ENCODE measurements at regions not wholly inside any gene's neighbourhood (a gene's known extent, or its start where the extent isn't known, plus 50 kb on each side); places are given as distances from the start of the nearest gene placed in this dataset.

GRCh38 chr3:163817015-163817414 lies 1261.3 kb downstream of the SI start:
- TF ChIP-seq, protein P1, sequence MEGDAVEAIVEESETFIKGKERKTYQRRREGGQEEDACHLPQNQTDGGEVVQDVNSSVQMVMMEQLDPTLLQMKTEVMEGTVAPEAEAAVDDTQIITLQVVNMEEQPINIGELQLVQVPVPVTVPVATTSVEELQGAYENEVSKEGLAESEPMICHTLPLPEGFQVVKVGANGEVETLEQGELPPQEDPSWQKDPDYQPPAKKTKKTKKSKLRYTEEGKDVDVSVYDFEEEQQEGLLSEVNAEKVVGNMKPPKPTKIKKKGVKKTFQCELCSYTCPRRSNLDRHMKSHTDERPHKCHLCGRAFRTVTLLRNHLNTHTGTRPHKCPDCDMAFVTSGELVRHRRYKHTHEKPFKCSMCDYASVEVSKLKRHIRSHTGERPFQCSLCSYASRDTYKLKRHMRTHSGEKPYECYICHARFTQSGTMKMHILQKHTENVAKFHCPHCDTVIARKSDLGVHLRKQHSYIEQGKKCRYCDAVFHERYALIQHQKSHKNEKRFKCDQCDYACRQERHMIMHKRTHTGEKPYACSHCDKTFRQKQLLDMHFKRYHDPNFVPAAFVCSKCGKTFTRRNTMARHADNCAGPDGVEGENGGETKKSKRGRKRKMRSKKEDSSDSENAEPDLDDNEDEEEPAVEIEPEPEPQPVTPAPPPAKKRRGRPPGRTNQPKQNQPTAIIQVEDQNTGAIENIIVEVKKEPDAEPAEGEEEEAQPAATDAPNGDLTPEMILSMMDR (IDR thresholded peaks at IDR 0.05; ENCODE audit: low read depth, low read length) = no peak
- no peaks in the 10 kb centered on the region for H3K9me3 ChIP-seq
- H3K4me3 ChIP-seq (ENCODE audit: low read depth, low read length) = no peak overlapping the region
- DNase-seq = no peak
- H3K27me3 ChIP-seq = no peaks in the 10 kb centered on the region
- no peaks in the 10 kb centered on the region for H3K4me1 ChIP-seq
- no peaks in the 10 kb centered on the region for H3K36me3 ChIP-seq

GRCh38 chr3:163813935-163814334 lies 1264.4 kb downstream of the SI start:
- Histone ChIP-seq H3K4me3 (ENCODE audit: low read depth, low read length) (no peak overlapping the region), H3K27me3 (no peaks in the 10 kb centered on the region)
- TF ChIP-seq, protein P1 (IDR thresholded peaks at IDR 0.05; ENCODE audit: low read depth, low read length) = no peak

GRCh38 chr3:163812006-163812405 lies 1266.3 kb downstream of the SI start:
- H3K36me3 ChIP-seq = no peaks in the 10 kb centered on the region
- TF ChIP-seq, protein P1 (IDR thresholded peaks at IDR 0.05; ENCODE audit: low read depth, low read length) = no peak
- H3K9me3 ChIP-seq = no peaks in the 10 kb centered on the region
- no peak for DNase-seq
- no peaks in the 10 kb centered on the region for H3K27me3 ChIP-seq
- no peak overlapping the region for H3K4me3 ChIP-seq (ENCODE audit: low read depth, low read length)
- no peaks in the 10 kb centered on the region for H3K4me1 ChIP-seq

More at GRCh38 chr3:163813935-163814334, 1264.4 kb downstream of the SI start:
- DNase-seq = no peak
- Histone ChIP-seq H3K4me1 (no peaks in the 10 kb centered on the region), H3K36me3 (no peaks in the 10 kb centered on the region), H3K9me3 (no peaks in the 10 kb centered on the region)

DNA sequence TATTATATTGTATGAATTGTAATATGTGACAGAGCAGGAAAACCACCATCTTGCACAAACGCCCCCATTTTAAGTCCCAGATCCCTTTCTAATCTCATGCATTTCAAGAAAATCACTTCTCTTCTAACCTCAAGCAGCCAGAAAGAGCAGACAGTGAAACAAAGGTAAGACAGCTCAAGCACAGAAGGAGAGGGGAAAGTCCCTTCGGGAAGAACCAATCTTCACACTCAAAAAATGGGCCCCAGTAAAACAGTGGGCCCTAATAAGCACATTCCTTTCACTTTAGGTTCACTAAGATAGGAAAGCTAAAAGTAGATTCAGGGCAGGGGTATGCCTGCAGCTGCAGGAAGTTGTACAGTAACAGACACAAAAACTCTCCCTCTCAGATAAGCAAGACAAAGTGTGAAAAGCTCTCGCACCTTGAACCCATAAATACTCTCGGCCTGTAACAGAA lies 1268.7 kb downstream of the SI start:
- H3K36me3 ChIP-seq = no peaks in the 10 kb centered on the region
- H3K27me3 ChIP-seq = no peaks in the 10 kb centered on the region
- no peak overlapping the region for H3K4me3 ChIP-seq (ENCODE audit: low read depth, low read length)
- TF ChIP-seq, protein P1 (IDR thresholded peaks at IDR 0.05; ENCODE audit: low read depth, low read length) = no peak
- no peaks in the 10 kb centered on the region for H3K9me3 ChIP-seq
- H3K4me1 ChIP-seq = no peaks in the 10 kb centered on the region
- no peak for DNase-seq

DNA sequence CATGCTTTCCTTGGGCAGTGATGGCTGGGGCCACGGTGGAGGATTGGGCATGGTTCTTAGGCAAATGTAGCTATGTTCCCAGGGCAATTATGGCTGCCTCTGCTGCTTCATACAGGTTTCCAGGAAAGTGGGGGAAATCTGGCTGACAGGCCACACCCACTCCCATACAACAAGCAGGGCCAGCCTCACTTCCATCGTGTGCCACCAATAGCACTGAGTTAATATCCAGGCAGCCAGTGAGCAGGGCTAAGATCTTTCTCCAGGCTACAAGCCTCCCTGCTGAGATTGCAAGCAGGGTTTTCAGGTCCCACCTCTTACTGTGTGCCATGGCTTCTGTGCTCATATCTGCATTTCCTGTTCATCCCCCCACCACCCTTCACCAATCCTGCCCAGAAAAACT lies 1291.9 kb downstream of the SI start:
- no peak for DNase-seq
- H3K36me3 ChIP-seq = no peaks in the 10 kb centered on the region
- H3K4me3 ChIP-seq (ENCODE audit: low read depth, low read length) = no peak overlapping the region
- TF ChIP-seq, protein P1 (IDR thresholded peaks at IDR 0.05; ENCODE audit: low read depth, low read length) = no peak
- peaks cover 3% of the 10 kb centered on the region; the same call in 1 of the 2 replicates for H3K9me3 ChIP-seq
- no peaks in the 10 kb centered on the region for H3K4me1 ChIP-seq
- H3K27me3 ChIP-seq = no peaks in the 10 kb centered on the region

DNA sequence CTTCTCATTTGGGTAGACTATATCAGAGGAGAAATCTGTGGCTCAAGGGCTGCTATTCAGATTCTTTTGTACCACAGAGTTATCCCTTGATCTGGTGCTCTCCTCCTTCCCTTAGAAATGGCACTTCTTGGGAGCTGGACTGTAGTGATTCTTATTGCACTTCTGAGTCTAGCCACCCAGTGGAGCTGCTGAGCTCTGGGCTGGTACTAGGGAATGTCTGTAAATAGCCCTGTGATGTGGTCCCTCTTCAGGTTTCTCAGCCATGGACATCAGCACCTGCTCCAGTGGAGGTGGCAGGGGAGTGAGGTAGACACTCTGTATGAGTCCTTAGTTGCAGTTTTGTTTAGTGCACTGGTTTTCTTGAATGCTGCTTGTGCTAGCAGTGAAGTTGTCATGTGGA lies 1292.6 kb downstream of the SI start:
- Histone ChIP-seq H3K4me3 (ENCODE audit: low read depth, low read length) (no peak overlapping the region), H3K9me3 (peaks cover 3% of the 10 kb centered on the region; the same call in 1 of the 2 replicates), H3K36me3 (no peaks in the 10 kb centered on the region), H3K27me3 (no peaks in the 10 kb centered on the region), H3K4me1 (no peaks in the 10 kb centered on the region)
- no peak for DNase-seq
- TF ChIP-seq, protein P1 (IDR thresholded peaks at IDR 0.05; ENCODE audit: low read depth, low read length) = peak; percentile 36; the same call in 1 of the 2 replicates

Measured in BE2C (cell line).